Tibial nerve (tissue), 4 donors: ENCODE measurements at regions not wholly inside any gene's neighbourhood (a gene's known extent, or its start where the extent isn't known, plus 50 kb on each side); places are given as distances from the start of the nearest gene placed in this dataset.

Experiments
- EP300 ChIP-seq, 2 donors: sonication (generic); formaldehyde crosslinking; IDR thresholded peaks; one replicate each; pipeline ENCODE4 v1.6.1; 2017; ENCODE audit warnings: antibody characterized with exemption in 2 of 2, mild to moderate bottlenecking in 1 of 2
- POLR2A ChIP-seq, 2 donors: fragments of 450-650 bp; IDR thresholded peaks; one replicate each; pipeline ENCODE4 v1.6.1; 2017; ENCODE audit warnings: antibody characterized with exemption in 2 of 2, mild to moderate bottlenecking in 2 of 2, moderate library complexity in 2 of 2
- TF ChIP-seq, protein P1 (sequence below), 5 experiments: fragments of 200-600 bp in 3 of 5; fragments of 450-650 bp in 2 of 5; sonication (generic) in 3 of 5; IDR thresholded peaks; one replicate each; pipeline ENCODE4 v1.5.1; 2016 to 2019; ENCODE audit warnings: antibody characterized with exemption in 5 of 5, mild to moderate bottlenecking in 3 of 5, moderate library complexity in 2 of 5

DNA sequence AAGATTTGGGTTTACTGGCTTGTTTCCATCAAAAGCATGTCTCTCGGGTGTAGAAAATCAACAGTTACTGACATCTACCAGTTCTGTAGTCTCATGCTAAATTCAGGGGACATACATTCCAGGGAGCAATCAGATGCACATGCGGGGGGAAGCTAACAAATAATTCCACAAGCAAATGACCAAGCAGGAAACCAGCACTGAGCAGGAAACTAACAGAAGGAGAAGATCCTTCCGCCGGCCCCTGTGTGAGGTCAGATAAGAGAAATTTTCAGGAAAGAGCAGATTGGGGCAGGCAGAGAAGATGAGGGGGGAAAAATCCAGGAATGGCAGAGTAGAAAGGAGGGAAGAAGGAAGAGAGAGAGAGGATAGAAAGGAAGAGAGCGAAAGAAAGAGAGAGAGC is 127.6 kb upstream of the TMCC3 start:
- TF ChIP-seq, protein P1, sequence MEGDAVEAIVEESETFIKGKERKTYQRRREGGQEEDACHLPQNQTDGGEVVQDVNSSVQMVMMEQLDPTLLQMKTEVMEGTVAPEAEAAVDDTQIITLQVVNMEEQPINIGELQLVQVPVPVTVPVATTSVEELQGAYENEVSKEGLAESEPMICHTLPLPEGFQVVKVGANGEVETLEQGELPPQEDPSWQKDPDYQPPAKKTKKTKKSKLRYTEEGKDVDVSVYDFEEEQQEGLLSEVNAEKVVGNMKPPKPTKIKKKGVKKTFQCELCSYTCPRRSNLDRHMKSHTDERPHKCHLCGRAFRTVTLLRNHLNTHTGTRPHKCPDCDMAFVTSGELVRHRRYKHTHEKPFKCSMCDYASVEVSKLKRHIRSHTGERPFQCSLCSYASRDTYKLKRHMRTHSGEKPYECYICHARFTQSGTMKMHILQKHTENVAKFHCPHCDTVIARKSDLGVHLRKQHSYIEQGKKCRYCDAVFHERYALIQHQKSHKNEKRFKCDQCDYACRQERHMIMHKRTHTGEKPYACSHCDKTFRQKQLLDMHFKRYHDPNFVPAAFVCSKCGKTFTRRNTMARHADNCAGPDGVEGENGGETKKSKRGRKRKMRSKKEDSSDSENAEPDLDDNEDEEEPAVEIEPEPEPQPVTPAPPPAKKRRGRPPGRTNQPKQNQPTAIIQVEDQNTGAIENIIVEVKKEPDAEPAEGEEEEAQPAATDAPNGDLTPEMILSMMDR (IDR thresholded peaks at IDR 0.05): no peak
- no peak for TF ChIP-seq POLR2A (IDR thresholded peaks at IDR 0.05)
- no peak for TF ChIP-seq EP300 (IDR thresholded peaks at IDR 0.05)
